HepG2 (cell line): ENCODE measurements at regions not wholly inside any gene's neighbourhood (a gene's known extent, or its start where the extent isn't known, plus 50 kb on each side); places are given as distances from the start of the nearest gene placed in this dataset.

Source experiments
- ATAC-seq: fragments of 200-7000 bp; cut with Tn5 transposase; 3 replicates; pipeline ENCODE4 v1.9.1; 2020; ENCODE audit warnings: mild to moderate bottlenecking, moderate library complexity
- BruUV-seq: library from RNA; stranded (reverse); fragments of 400-500 nt; replicated peaks from 2 replicates; lab custom pipeline; 2021; lab: Mats Ljungman, UMichigan
- CTCF ChIA-PET: fragments of 300-600 bp; formaldehyde crosslinking; extraction: SDS; loops from one replicate; lab custom pipeline; 2021; ENCODE audit warnings: low total read pairs, inconsistent platforms, low intra/inter-chr PET ratio; lab: Yijun Ruan, JAX
- POLR2A ChIA-PET: fragments of 350-600 bp; sonication (Branson Sonifier 250); formaldehyde crosslinking; loops from one replicate; lab custom pipeline; 2020; ENCODE audit warnings: antibody characterized with exemption, inconsistent platforms; lab: Yijun Ruan, JAX
- DNase-seq: peaks from one replicate; pipeline ENCODE4 v3.0.0-alpha.2; 2015; ENCODE audit warnings: low spot score
- FAIRE-seq: peaks from 3 replicates; lab custom pipeline; 2011; peaks lifted over from hg19 to GRCh38; lab: Jason Lieb, UNC
- H2AFZ ChIP-seq: one replicate; pipeline ENCODE4 v1.6.1; 2011; ENCODE audit warnings: low read length, inconsistent platforms
- H3K27ac ChIP-seq: fragments of 300-600 bp; 3 replicates; pipeline ENCODE4 v1.8.0; 2011; ENCODE audit warnings: mixed run types, mild to moderate bottlenecking, mixed read lengths, low read length, inconsistent platforms; ENCODE audit not compliant: insufficient read depth; ENCODE audit errors: extremely low read length
- H3K27me3 ChIP-seq, 2 experiments: fragments of 200-600 bp in 1 of 2; 2 replicates in 1 of 2; 3 replicates in 1 of 2; pipeline versions ENCODE4 v1.6.0 to v1.8.0; 2011; ENCODE audit warnings: low read length in 2 of 2, mild to moderate bottlenecking in 2 of 2, moderate library complexity in 2 of 2, inconsistent platforms in 1 of 2; ENCODE audit not compliant: insufficient read depth in 2 of 2, control insufficient read depth in 1 of 2
- H3K36me3 ChIP-seq, 2 experiments: fragments of 200-600 bp in 1 of 2; replicated peaks in 1 of 2; 2 replicates in 1 of 2; 3 replicates in 1 of 2; pipeline versions ENCODE4 v1.5.1 to v1.8.0; 2011; ENCODE audit warnings: low read length in 2 of 2, inconsistent platforms in 1 of 2; ENCODE audit not compliant: insufficient read depth in 2 of 2, control insufficient read depth in 1 of 2
- H3K4me1 ChIP-seq: 2 replicates; pipeline ENCODE4 v1.5.1; 2012; ENCODE audit warnings: low read length, inconsistent platforms; ENCODE audit not compliant: insufficient read depth
- H3K4me2 ChIP-seq: 2 replicates; pipeline ENCODE4 v1.6.0; 2011; ENCODE audit warnings: low read depth, low read length, inconsistent platforms
- H3K4me3 ChIP-seq, 3 experiments: fragments of 200-600 bp in 1 of 3; sonication (generic), shearing (Covaris generic) in 1 of 3; replicated peaks in 1 of 3; 2 replicates each; pipeline ENCODE4 v1.5.1; 2011 to 2016; ENCODE audit warnings: low read length in 3 of 3, inconsistent platforms in 2 of 3, low read depth in 2 of 3, mild to moderate bottlenecking in 2 of 3, control low read depth in 1 of 3, mixed read lengths in 1 of 3; ENCODE audit not compliant: insufficient read depth in 1 of 3
- H3K79me2 ChIP-seq: one replicate; pipeline ENCODE4 v1.6.1; 2011; ENCODE audit warnings: low read length, inconsistent platforms; ENCODE audit not compliant: insufficient read depth
- H3K9ac ChIP-seq: 2 replicates; pipeline ENCODE4 v1.6.0; 2011; ENCODE audit warnings: mild to moderate bottlenecking, low read depth, low read length, inconsistent platforms; ENCODE audit not compliant: insufficient read depth
- H3K9me3 ChIP-seq: 2 replicates; pipeline ENCODE4 v1.5.1; 2012; ENCODE audit warnings: mild to moderate bottlenecking, low read length
- H4K20me1 ChIP-seq: 2 replicates; pipeline ENCODE4 v1.6.0; 2011; ENCODE audit warnings: inconsistent platforms, mild to moderate bottlenecking, low read length, moderate library complexity; ENCODE audit not compliant: insufficient read depth
- ASH2L ChIP-seq: fragments of 300-600, 200-600 bp; sonication (generic); IDR thresholded peaks from 2 replicates; pipeline ENCODE4 v1.7.0; 2017; ENCODE audit warnings: low read depth, mild to moderate bottlenecking, moderate library complexity, mixed read lengths, low read length; ENCODE audit not compliant: insufficient read length
- ATF2 ChIP-seq: sonication (generic); formaldehyde crosslinking; IDR thresholded peaks from 2 replicates; pipeline ENCODE4 v1.4.0; 2020; ENCODE audit warnings: missing genetic modification reagents
- E2F5 ChIP-seq: sonication (generic); formaldehyde crosslinking; conservative IDR thresholded peaks from 2 replicates; pipeline ENCODE4 v1.4.0; 2020; ENCODE audit warnings: missing genetic modification reagents
- KDM5A ChIP-seq: fragments of 200-600 bp; sonication (generic); IDR thresholded peaks from 2 replicates; pipeline ENCODE4 v1.7.0; 2018; ENCODE audit warnings: antibody characterized with exemption, mild to moderate bottlenecking, low read length, borderline replicate concordance
- MBNL3 ChIP-seq: fragments of 250-450 bp; sonication (Bioruptor Pico); conservative IDR thresholded peaks from 2 replicates; pipeline ENCODE4 v1.8.0; 2022; ENCODE audit warnings: mild to moderate bottlenecking, inconsistent platforms
- NFKB2 ChIP-seq: sonication (generic); formaldehyde crosslinking; IDR thresholded peaks from 2 replicates; pipeline ENCODE4 v1.4.0; 2020; ENCODE audit warnings: missing genetic modification reagents, borderline replicate concordance
- TBP ChIP-seq: sonication (generic); formaldehyde crosslinking; IDR thresholded peaks from 2 replicates; pipeline ENCODE4 v1.5.0; 2020; ENCODE audit warnings: missing genetic modification reagents
- THRA ChIP-seq: sonication (generic); formaldehyde crosslinking; IDR thresholded peaks from 2 replicates; pipeline ENCODE4 v1.4.0; 2020; ENCODE audit warnings: missing genetic modification reagents, borderline replicate concordance
- ZFP91 ChIP-seq: sonication (generic); formaldehyde crosslinking; IDR thresholded peaks from 2 replicates; pipeline ENCODE4 v1.9.0; 2022; ENCODE audit warnings: missing genetic modification reagents, mild to moderate bottlenecking, borderline replicate concordance
- ZFX ChIP-seq: sonication (generic); formaldehyde crosslinking; IDR thresholded peaks from 2 replicates; pipeline ENCODE4 v1.4.0; 2020; ENCODE audit warnings: mild to moderate bottlenecking, low read depth, missing genetic modification reagents, moderate library complexity
- ZKSCAN1 ChIP-seq: fragments of 150-350 bp; IDR thresholded peaks from 2 replicates; pipeline ENCODE4 v1.6.1; 2014; ENCODE audit warnings: low read length
- ZNF607 ChIP-seq: sonication (generic); formaldehyde crosslinking; IDR thresholded peaks from 2 replicates; pipeline ENCODE4 v1.5.1; 2020; ENCODE audit warnings: missing genetic modification reagents, mild to moderate bottlenecking, borderline replicate concordance
- ZNF83 ChIP-seq: sonication (generic); formaldehyde crosslinking; IDR thresholded peaks from 2 replicates; pipeline ENCODE4 v1.4.0; 2020; ENCODE audit warnings: missing genetic modification reagents, mild to moderate bottlenecking, borderline replicate concordance
- WGBS: methylation state at CpG from one replicate; pipeline ENCODE4 v1.1.6; 2017; ENCODE audit warnings: low lambda C conversion rate; 5-methylcytosine and 5-hydroxymethylcytosine counted together
- in situ Hi-C: cut with HindIII; loops from 2 replicates; pipeline ENCODE4 v1.10.0; 2017; ENCODE audit warnings: low pct_unique_long_range_greater_than_20kb; ENCODE audit not compliant: extremely low pct_ligation_motif_present
- intact Hi-C: fragments of 100-400 bp; cut with micrococcal nuclease; formaldehyde crosslinking; loops from one replicate; pipeline ENCODE4 v1.10.0; 2022; ENCODE audit not compliant: unreplicated experiment

- POLR2A ChIA-PET: no interaction called here
Observed at GRCh38 chr3:109853077-109853731, 515.9 kb upstream of the DPPA4 start.

More at GRCh38 chr3:109853077-109853731, 515.9 kb upstream of the DPPA4 start:
- CTCF ChIA-PET: no interaction called here
- H3K9ac ChIP-seq: no peak overlapping the region
- TF ChIP-seq NFKB2 (CRISPR knock-in tag) (no peak), THRA (CRISPR knock-in tag) (no peak), ZNF83 (CRISPR knock-in tag) (no peak), ASH2L (no peak), KDM5A (no peak), ZKSCAN1 (no peak), ATF2 (CRISPR knock-in tag) (no peak), MBNL3 (CRISPR knock-in tag) (no peak), E2F5 (CRISPR knock-in tag) (no peak), TBP (CRISPR knock-in tag) (no peak), ZNF607 (CRISPR knock-in tag) (no peak), ZFX (CRISPR knock-in tag) (no peak), ZFP91 (CRISPR knock-in tag) (no peak)
- no peak for FAIRE-seq
- no peak overlapping the region for H3K4me2 ChIP-seq
- no TSS peak for BruUV-seq
- no peaks in the 10 kb centered on the region for H4K20me1 ChIP-seq
- DNase-seq: no peak
- no peaks in the 10 kb centered on the region for H3K27me3 ChIP-seq
- no peaks in the 10 kb centered on the region for H3K79me2 ChIP-seq
- H3K27ac ChIP-seq: no peak overlapping the region
- H3K4me1 ChIP-seq: no peaks in the 10 kb centered on the region
- in situ Hi-C loops: no loop called here
- no peak overlapping the region for H3K4me3 ChIP-seq
- H2AFZ ChIP-seq: no peak overlapping the region
- peaks cover 82% of the 10 kb centered on the region for H3K9me3 ChIP-seq
- 0% methylated on average over 2 of the region's 2 CpGs for WGBS
- no peak for ATAC-seq
- H3K36me3 ChIP-seq: no peaks in the 10 kb centered on the region
- intact Hi-C loops: no loop called here
